ENCODE measurements at regions not wholly inside any gene's neighbourhood (a gene's known extent, or its start where the extent isn't known, plus 50 kb on each side); places are given as distances from the start of the nearest gene placed in this dataset.

DNA sequence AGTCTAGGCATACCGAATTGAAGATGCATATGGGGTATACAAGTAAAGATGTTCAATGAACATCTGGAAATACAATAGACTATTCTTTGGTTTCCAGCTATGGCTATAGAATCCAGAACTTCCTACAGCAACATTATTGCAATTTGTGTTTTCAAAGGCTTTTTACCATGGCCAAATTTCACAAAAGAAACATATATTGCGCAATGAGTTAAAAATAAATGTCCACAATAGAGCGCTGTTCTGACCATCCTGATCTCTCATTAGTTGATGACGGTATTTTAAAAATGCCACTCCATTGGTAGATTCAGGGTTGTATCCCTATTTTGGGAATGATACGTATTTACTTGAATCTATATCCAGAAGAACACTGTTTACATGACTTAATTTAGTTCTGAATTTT lies 139.2 kb downstream of the LINC00632 start:
- DNase-seq (ENCODE audit: low spot score) = no peak

- DNase-seq (ENCODE audit: low spot score) = no peak
Measured at GRCh38 chrX:140860718-140861117, 141.7 kb upstream of the SPANXB1 start.

DNA sequence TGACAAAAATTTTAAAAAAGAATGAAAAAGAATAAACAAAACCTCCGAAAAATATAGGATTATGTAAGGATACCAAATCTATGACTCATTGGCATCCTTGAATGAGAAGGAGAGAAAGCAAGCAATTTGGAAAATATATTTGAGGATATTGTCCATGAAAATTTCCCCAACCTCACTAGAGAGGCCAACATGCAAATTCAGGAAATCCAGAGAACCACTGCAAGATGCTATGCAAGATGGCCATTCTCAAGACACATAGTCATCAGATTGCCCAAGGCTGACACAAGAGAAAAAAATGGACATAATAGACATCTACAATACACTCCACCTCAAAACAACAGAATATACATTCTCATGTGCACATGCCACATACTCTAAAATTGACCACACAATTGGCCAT lies 135.9 kb upstream of the SPANXB1 start:
- DNase-seq (ENCODE audit: low spot score) = no peak

- DNase-seq (ENCODE audit: low spot score) = no peak
Measured at GRCh38 chrX:140912606-140913005, 89.8 kb upstream of the SPANXB1 start.

GRCh38 chrX:140913802-140914501 lies 88.4 kb upstream of the SPANXB1 start:
- no peak for DNase-seq (ENCODE audit: low spot score)

DNA sequence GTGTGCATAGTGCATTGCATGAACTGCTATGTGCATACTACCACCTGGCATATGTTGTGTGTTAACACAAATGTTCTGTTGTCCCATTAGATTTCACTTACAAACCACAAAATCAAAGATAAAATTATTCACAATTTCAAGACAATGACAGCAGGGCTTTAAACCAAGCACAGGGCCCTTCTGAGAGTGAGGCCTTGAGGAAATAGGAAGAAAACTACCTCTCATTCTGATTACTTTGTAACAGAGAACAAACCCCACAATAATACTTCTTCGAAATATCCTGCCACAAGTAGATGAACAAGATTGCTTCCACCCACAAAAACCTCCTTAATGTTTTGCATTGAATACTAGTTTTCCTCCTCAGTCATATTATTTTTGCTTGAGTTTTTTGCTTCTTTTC lies 85.5 kb upstream of the SPANXB1 start:
- DNase-seq (ENCODE audit: low spot score) = no peak

- no peak for DNase-seq (ENCODE audit: low spot score)
Measured at GRCh38 chrX:140917354-140918115, 84.9 kb upstream of the SPANXB1 start.

- peak; percentile 51 for DNase-seq (ENCODE audit: low spot score)
Measured at GRCh38 chrX:140918398-140919038, 83.9 kb upstream of the SPANXB1 start.

DNA sequence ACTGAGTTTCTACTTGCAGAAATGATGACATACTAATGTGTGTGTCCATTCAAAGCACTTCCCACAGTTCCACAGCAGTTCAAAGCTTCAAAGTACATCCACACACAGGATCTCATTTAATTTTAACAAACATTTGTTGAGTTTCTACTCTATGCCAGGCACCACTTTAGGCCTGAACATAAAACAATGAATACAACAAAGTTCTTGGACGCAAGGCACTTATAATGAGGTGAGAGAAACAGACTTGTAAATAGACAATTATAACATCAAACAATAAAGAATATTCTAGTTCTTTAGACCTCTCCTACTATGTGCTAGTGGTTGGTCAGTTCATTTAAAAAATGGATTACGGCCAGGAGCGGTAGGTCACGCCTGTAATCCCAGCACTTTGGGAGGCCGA lies 82.0 kb upstream of the SPANXB1 start:
- no peak for DNase-seq (ENCODE audit: low spot score)

DNA sequence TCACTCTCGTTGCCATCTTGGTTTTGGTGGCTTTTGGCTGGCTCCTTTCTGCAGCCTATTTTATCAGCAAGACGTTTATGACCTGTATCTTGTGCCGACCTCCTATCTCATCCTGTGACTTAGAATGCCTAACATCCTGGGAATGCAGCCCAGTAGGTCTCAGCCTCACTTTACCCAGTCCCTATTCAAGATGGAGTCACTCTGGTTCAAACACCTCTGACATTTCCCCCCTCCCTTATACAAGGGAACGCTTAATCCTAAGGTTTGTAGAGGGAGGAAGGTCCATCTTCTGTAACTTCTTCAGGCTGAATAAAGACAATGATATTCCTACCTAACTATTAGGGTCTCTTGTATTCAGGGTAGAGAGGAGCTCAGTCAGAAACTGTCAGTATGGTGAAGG lies 79.3 kb upstream of the SPANXB1 start:
- DNase-seq (ENCODE audit: low spot score) = no peak

DNA sequence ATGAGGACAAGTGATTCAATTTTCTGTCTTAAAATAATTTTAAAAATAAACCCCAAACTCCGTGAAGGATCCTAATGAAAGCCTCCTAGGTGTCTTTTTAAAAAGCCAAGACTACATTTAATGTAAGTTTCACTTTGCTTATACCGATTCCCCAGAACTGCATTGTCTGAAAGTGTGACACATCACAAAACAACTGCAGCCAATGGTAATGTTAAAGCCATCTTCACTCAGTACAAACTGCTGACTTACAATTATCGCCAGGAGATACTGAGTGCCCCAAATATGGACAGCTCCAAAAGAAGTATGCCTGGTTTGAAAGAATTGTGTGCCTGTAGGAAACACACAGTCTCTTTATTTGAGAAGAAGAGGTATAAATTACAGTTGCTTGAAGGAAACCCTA lies 73.7 kb upstream of the SPANXB1 start:
- no peak for DNase-seq (ENCODE audit: low spot score)

DNA sequence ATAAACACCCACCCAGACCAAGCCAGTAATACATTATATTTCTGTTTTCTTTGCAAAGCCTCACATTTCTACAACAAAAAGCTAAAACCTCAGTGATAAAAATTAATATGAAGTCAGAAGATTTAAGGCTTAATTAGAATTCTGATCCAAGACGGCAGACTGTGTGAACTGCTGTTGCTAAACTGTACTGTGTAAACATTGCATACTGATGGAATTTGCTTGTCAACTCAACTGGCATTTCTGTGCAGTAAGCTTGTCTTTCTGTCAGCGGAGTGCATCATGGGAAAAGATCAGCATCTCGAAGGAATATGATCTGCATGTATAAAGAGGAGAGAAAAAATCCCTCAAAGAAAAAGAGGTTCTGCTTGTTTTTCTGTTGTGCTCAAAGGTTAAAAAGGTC lies 69.4 kb upstream of the SPANXB1 start:
- no peak for DNase-seq (ENCODE audit: low spot score)

DNA sequence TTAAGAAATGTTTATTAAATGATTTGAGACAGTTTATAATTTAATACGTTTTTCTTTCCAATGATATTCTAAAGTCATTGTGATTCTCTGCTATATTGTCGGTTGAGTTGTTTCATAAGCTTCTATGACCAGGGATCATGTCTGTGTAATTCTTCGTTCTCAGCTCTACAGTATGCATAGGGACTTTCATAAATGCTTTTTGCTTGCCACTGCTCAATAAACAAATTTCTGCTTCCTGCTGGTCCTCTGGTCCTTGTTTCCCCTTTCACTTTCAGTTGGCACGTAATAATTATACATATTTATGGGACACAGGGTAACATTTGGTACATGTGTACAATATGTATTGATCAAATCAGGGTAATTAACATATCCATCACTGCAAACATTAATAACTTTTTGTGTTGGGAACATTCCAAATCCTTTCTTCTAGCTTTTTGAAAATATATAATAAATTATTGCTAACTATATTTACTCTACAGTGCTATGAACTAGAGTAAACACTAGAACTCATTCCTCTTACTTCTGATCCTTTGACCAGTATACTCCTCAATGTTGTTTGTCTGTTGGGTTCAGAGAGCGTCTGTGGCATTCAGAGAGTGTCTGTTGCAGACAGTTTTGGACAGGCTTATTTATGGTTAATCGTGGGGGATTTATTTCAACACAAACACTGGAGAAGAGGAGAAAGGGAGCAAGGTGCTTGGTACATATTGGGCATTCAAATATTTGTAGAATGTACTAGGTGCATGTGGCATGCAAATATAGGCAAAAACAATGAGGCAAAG lies 68.3 kb upstream of the SPANXB1 start:
- no peak for DNase-seq (ENCODE audit: low spot score)

- no peak for DNase-seq (ENCODE audit: low spot score)
Measured at GRCh38 chrX:140943513-140943912, 58.9 kb upstream of the SPANXB1 start.

DNA sequence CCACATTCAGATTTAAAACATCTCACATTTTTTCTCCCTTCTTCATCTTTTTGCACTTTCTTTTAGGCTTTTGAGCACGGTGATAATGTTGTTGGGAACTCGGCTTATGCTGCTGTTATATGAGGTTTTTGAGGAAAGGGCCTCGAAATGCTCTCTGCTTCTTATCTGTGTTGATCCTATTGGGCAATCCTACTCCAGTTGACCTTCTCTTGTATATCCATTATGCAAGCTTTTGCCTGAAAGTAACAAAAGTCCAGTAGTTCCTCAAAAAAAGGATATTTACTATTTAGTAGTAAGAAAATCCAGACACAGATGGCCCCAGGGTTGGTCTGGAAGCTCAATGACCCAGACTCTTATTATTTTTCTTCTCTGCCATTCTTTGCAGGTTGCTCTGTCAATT lies 57.7 kb upstream of the SPANXB1 start:
- DNase-seq (ENCODE audit: low spot score) = no peak

- DNase-seq (ENCODE audit: low spot score) = no peak
Measured at GRCh38 chrX:140948827-140949226, 53.6 kb upstream of the SPANXB1 start.

- no peak for DNase-seq (ENCODE audit: low spot score)
Measured at GRCh38 chrX:140949233-140949632, 53.2 kb upstream of the SPANXB1 start.
